BLaER1 treated with 17β-estradiol and CSF1 and Interleukin-3, amounts not matched to agents 10 nM and 100 nM (cell line): ENCODE measurements at regions not wholly inside any gene's neighbourhood (a gene's known extent, or its start where the extent isn't known, plus 50 kb on each side); places are given as distances from the start of the nearest gene placed in this dataset.
A peak's percentile ranks its signal among the peaks of the same experiment; 100 is the strongest.

Source experiments
- H3K27ac ChIP-seq, 11 experiments: shearing (Covaris generic); formaldehyde crosslinking; 2 replicates each; pipeline ENCODE4 v1.8.1; 2022
- H3K27me3 ChIP-seq, 11 experiments: shearing (Covaris generic); formaldehyde crosslinking; 2 replicates each; pipeline ENCODE4 v1.8.1; 2022
- H3K36me3 ChIP-seq, 11 experiments: shearing (Covaris generic); formaldehyde crosslinking; 2 replicates each; pipeline ENCODE4 v1.8.1; 2022
- H3K4me1 ChIP-seq, 10 experiments: shearing (Covaris generic); formaldehyde crosslinking; 2 replicates each; pipeline ENCODE4 v1.8.1; 2022
- H3K4me2 ChIP-seq, 11 experiments: shearing (Covaris generic); formaldehyde crosslinking; 2 replicates each; pipeline ENCODE4 v1.8.1; 2022
- H3K4me3 ChIP-seq, 10 experiments: shearing (Covaris generic); formaldehyde crosslinking; 2 replicates each; pipeline ENCODE4 v1.8.1; 2022
- H3K9ac ChIP-seq, 11 experiments: shearing (Covaris generic); formaldehyde crosslinking; 2 replicates each; pipeline ENCODE4 v1.8.1; 2022
- H3K9me3 ChIP-seq, 11 experiments: shearing (Covaris generic); formaldehyde crosslinking; replicated peaks in 1 of 11; 2 replicates each; pipeline ENCODE4 v1.8.1; 2022
- H4K20me1 ChIP-seq, 11 experiments: shearing (Covaris generic); formaldehyde crosslinking; 2 replicates each; pipeline ENCODE4 v1.8.1; 2022
- Cebpa-rat ChIP-seq, 11 experiments: shearing (Covaris generic); IDR thresholded peaks; 2 replicates each; pipeline ENCODE4 v1.8.1; 2022

DNA sequence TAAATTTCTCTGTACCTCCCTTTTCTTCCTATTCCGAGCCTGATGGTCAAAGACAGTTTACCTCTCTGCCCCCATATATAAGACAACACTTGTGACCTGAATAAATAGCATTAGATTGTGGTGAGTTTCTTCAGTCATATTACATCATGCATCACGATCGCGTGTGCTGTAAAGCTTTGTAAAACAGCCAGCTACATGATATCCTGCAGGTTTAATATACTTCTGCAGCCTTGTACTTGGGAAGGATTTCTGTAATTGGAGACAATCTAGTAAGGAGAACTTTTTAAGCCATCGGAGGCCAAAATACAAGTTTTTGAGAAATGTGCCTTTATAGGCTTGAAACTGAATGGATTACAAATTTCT lies 711.8 kb upstream of the WWC1 start:
- Histone ChIP-seq H3K27me3 (peaks cover 9 to 26% (median 13%) of the 10 kb centered on the region in 11 experiments), H3K36me3 (peaks cover 0 to 25% (median 0%) of the 10 kb centered on the region in 11 experiments; a peak in 3 of 22 replicates), H3K4me2 (peak overlapping the region in 10 of 11 experiments; percentile 82 to 95 (median 90); a peak in 19 of 22 replicates), H3K4me1 (peaks cover 40 to 85% (median 60%) of the 10 kb centered on the region in 10 experiments), H3K4me3 (peak overlapping the region in 1 of 10 experiments; percentile 40; a peak in 2 of 20 replicates), H4K20me1 (no peaks in the 10 kb centered on the region), H3K27ac (peak overlapping the region in 9 of 11 experiments; percentile 54 to 83 (median 76); a peak in 17 of 22 replicates), H3K9me3 (no peaks in the 10 kb centered on the region), H3K9ac (peak overlapping the region in 6 of 11 experiments; percentile 56 to 74 (median 70); a peak in 9 of 22 replicates)
- TF ChIP-seq Cebpa-rat (IDR thresholded peaks at IDR 0.05): no peak

DNA sequence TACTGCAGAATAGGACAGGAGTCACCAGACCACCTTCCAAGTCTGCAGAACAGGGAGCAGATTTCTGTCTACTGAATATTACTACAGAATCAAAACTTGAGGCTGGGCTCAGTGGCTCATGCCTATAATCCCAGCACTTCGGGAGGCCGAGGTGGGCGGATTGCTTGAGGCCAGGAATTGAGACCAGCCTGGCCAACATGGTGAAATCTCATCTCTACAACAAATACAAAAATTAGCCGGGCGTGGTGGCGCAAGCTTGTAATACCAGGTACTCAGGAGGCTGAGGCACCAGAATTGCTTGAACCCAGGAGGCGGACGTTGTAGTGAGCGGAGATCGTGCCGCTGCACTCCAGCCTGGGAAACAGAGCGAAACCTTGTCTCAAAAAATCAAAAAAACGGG lies 710.8 kb upstream of the WWC1 start:
- Histone ChIP-seq H3K4me2 (peak overlapping the region; percentile 82 to 99 (median 91)), H3K27me3 (peaks cover 0 to 17% (median 4%) of the 10 kb centered on the region in 11 experiments; a peak in 17 of 22 replicates), H3K36me3 (peaks cover 0 to 31% (median 0%) of the 10 kb centered on the region in 11 experiments; a peak in 3 of 22 replicates), H3K4me1 (peaks cover 38 to 76% (median 57%) of the 10 kb centered on the region in 10 experiments), H3K9me3 (no peaks in the 10 kb centered on the region), H3K9ac (peak overlapping the region in 10 of 11 experiments; percentile 25 to 76 (median 70); a peak in 19 of 22 replicates), H3K4me3 (peak overlapping the region; percentile 38 to 65 (median 49); a peak in 18 of 20 replicates), H4K20me1 (no peaks in the 10 kb centered on the region), H3K27ac (peak overlapping the region in 9 of 11 experiments; percentile 54 to 83 (median 76); a peak in 18 of 22 replicates)
- TF ChIP-seq Cebpa-rat (IDR thresholded peaks at IDR 0.05): no peak

DNA sequence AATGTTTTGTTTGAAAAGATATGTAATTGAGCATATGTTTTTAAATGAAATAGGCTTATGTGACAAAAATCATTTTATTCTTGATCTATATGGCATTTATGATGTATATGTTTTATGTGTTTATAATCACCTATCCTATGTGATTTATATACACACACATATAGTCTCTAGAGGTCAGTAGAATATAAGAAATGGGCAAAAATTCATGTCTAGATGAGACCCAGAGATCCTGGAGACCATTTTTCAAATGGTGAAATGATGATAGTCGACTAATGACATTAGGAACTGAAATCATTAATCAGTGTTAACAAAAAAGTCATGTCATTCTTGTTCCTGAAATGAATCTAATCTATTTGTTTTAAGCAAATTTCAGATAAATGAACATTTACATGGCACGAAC lies 709.2 kb upstream of the WWC1 start:
- Histone ChIP-seq H4K20me1 (no peaks in the 10 kb centered on the region), H3K9me3 (no peaks in the 10 kb centered on the region), H3K4me2 (peak overlapping the region in 5 of 11 experiments; percentile 83 to 95 (median 89); a peak in 2 of 22 replicates), H3K4me3 (no peak overlapping the region), H3K27ac (peak overlapping the region in 7 of 11 experiments; percentile 74 to 83 (median 79); a peak in 10 of 22 replicates), H3K36me3 (peaks cover 0 to 34% (median 0%) of the 10 kb centered on the region in 11 experiments; a peak in 3 of 22 replicates), H3K27me3 (0 out of 22 replicates have a peak, but pooled peaks cover 0 to under 1% (median 0%) of the 10 kb centered on the region in 11 experiments), H3K9ac (0 out of 22 replicates have a peak overlapping the region, but pooled peaks of 1 of the 11 experiments have one; percentile 6), H3K4me1 (peaks cover 26 to 64% (median 48%) of the 10 kb centered on the region in 10 experiments)
- TF ChIP-seq Cebpa-rat (IDR thresholded peaks at IDR 0.05): no peak

DNA sequence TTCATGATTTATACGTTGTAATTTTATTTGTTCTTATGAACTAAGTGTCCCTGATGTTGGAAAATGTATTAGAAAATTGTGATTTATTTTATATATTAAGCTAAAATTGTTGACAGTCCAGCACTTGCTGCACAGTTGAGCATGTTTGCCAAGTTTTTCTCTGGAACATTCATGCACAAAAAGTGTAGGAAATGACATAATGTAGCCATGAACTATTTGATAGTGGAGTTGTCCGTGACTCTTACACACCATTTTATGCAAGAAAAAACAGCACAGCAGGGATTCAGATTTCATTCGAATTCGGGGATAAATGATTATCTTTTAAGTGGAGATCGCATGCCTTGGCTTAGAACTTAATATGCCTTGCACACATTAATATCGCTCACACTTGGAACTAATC lies 708.6 kb upstream of the WWC1 start:
- no peak for TF ChIP-seq Cebpa-rat (IDR thresholded peaks at IDR 0.05)
- no peak overlapping the region for H3K4me3 ChIP-seq
- peaks cover 21 to 58% (median 42%) of the 10 kb centered on the region in 10 experiments for H3K4me1 ChIP-seq
- peak overlapping the region in 2 of 11 experiments; percentile 8 to 10; a peak in 1 of 22 replicates for H3K4me2 ChIP-seq
- no peak overlapping the region for H3K9ac ChIP-seq
- no peaks in the 10 kb centered on the region for H3K27me3 ChIP-seq
- H3K9me3 ChIP-seq: no peaks in the 10 kb centered on the region
- no peaks in the 10 kb centered on the region for H4K20me1 ChIP-seq
- H3K27ac ChIP-seq: peak overlapping the region in 3 of 11 experiments; percentile 13 to 83 (median 34); a peak in 3 of 22 replicates
- H3K36me3 ChIP-seq: peaks cover 0 to 34% (median 0%) of the 10 kb centered on the region in 11 experiments; a peak in 3 of 22 replicates

DNA sequence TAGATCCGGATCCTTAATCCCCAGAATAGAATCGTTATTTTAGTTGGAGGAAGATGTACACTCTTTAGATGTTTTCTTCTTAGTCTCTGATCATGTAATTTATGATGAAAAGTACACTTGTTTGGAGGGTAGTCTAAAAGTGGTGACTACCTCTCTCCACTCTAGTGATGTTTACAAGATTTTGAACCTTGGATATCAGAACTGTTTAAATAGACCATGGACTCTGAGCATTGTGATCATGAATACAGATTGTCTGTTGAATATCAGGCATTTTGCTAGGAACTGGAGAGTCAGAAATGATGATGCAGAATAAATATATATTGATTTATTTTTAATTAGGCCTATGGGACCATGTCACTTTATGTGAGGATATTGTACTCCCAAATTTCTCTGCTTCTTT lies 706.3 kb upstream of the WWC1 start:
- H4K20me1 ChIP-seq: no peaks in the 10 kb centered on the region
- no peak overlapping the region for H3K27ac ChIP-seq
- no peaks in the 10 kb centered on the region for H3K27me3 ChIP-seq
- peaks cover 10 to 35% (median 19%) of the 10 kb centered on the region in 10 experiments for H3K4me1 ChIP-seq
- no peaks in the 10 kb centered on the region for H3K9me3 ChIP-seq
- H3K36me3 ChIP-seq: peaks cover 0 to 33% (median 0%) of the 10 kb centered on the region in 11 experiments; a peak in 3 of 22 replicates
- no peak overlapping the region for H3K4me3 ChIP-seq
- no peak overlapping the region for H3K9ac ChIP-seq
- no peak overlapping the region for H3K4me2 ChIP-seq
- no peak for TF ChIP-seq Cebpa-rat (IDR thresholded peaks at IDR 0.05)

DNA sequence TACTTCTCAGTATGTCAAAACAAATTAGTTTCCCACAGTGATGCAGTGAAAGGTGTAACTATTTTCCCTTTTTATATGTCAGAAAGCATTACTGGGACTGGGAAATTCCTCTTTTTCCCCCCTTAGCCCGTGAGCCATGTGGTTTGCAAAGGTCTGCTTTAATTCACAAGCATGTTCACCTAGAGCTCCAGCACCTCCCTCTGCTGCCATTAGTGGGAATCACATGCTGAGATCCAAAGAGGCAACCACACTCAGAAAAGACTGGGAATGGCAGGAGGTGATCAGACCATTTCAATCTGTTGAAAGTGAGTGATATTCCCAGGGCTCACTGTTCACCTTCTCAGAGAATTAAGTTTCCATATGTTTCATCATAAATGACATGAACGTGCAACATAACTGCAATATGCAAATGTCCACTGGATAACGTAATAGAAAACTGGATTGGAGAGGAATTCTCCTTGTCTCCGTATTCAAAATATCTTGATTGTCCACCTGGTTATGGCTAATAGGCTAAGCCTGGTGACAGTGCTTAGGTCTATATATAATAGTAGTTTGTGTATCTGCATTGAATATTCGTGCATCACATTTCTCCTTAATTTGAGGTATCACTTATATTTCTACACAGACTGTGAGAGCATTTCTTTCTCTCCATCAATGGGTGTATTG lies 703.5 kb upstream of the WWC1 start:
- no peaks in the 10 kb centered on the region for H3K9me3 ChIP-seq
- no peak overlapping the region for H3K27ac ChIP-seq
- no peaks in the 10 kb centered on the region for H4K20me1 ChIP-seq
- H3K4me2 ChIP-seq: no peak overlapping the region
- H3K27me3 ChIP-seq: no peaks in the 10 kb centered on the region
- H3K36me3 ChIP-seq: peaks cover 0 to 44% (median 0%) of the 10 kb centered on the region in 11 experiments; a peak in 4 of 22 replicates
- H3K4me1 ChIP-seq: peaks cover 0 to 8% (median 3%) of the 10 kb centered on the region in 10 experiments; a peak in 3 of 20 replicates
- TF ChIP-seq Cebpa-rat (IDR thresholded peaks at IDR 0.05): no peak
- no peak overlapping the region for H3K4me3 ChIP-seq
- no peak overlapping the region for H3K9ac ChIP-seq

DNA sequence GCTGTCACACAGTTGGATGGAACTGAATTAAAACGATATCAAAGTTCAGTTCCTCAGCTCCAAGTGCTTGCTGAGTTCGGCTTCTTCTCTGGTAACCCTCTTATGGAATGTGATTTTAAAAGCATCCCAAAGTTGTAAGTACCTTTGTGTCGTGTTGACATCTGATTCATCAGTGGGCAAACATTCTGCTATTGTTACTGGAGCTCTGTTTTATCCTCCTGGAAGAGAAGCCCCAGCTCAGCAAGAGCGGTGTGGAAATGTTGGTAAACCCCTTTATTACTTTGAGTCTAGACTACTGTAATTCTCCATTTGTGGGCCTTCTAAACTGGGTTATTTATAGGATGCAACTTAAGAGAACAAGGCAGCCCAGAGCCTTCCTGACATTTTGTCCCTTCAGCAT lies 699.3 kb upstream of the WWC1 start:
- H3K4me3 ChIP-seq: no peak overlapping the region
- H3K27me3 ChIP-seq: no peaks in the 10 kb centered on the region
- H3K4me2 ChIP-seq: no peak overlapping the region
- peaks cover 0 to 11% (median 3%) of the 10 kb centered on the region in 10 experiments; a peak in 4 of 20 replicates for H3K4me1 ChIP-seq
- H3K9me3 ChIP-seq: no peaks in the 10 kb centered on the region
- H3K27ac ChIP-seq: no peak overlapping the region
- H4K20me1 ChIP-seq: no peaks in the 10 kb centered on the region
- H3K36me3 ChIP-seq: peaks cover 0 to 33% (median 0%) of the 10 kb centered on the region in 11 experiments; a peak in 5 of 22 replicates
- H3K9ac ChIP-seq: no peak overlapping the region
- no peak for TF ChIP-seq Cebpa-rat (IDR thresholded peaks at IDR 0.05)

DNA sequence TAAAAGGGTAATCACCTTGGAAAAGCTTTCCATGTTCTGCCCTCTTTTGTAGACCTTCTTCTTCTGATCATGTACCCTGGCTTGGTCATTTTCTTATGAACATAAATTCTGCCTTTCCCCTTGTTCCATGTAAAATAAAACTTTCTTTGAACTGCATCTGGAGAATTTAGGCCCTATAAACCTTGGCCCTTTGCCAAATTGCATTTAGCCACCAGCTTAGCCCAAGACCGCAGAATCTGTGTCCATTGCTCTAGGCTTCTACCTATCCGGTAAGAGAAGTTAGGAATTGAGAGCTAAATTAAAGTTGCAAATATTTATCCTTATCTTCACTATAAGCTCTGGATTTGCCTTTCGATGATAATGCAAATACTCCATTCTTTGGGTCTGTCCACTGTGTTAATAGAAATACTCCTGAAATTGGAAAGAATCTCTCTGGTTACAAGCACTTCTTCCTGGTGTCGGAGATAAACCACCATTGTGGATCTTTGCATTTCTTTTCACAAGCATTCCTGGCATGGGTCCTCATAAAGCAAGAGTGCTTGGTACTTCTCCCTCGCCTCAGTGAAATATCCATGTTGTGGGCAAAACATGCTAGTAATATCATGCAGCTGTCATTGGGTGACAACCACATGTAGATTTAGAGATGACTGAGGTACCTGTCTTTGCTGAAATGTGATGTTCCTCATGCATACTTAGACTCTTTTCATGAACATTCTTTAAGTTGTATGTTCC lies 698.0 kb upstream of the WWC1 start:
- no peak overlapping the region for H3K4me3 ChIP-seq
- peaks cover 0 to 38% (median 0%) of the 10 kb centered on the region in 11 experiments; a peak in 5 of 22 replicates for H3K36me3 ChIP-seq
- peaks cover 0 to 19% (median 4%) of the 10 kb centered on the region in 10 experiments; a peak in 8 of 20 replicates for H3K4me1 ChIP-seq
- no peak for TF ChIP-seq Cebpa-rat (IDR thresholded peaks at IDR 0.05)
- no peaks in the 10 kb centered on the region for H3K27me3 ChIP-seq
- no peaks in the 10 kb centered on the region for H3K9me3 ChIP-seq
- H3K27ac ChIP-seq: no peak overlapping the region
- no peak overlapping the region for H3K9ac ChIP-seq
- H3K4me2 ChIP-seq: no peak overlapping the region
- no peaks in the 10 kb centered on the region for H4K20me1 ChIP-seq
